ENCODE measurements at regions not wholly inside any gene's neighbourhood (a gene's known extent, or its start where the extent isn't known, plus 50 kb on each side); places are given as distances from the start of the nearest gene placed in this dataset.

DNA sequence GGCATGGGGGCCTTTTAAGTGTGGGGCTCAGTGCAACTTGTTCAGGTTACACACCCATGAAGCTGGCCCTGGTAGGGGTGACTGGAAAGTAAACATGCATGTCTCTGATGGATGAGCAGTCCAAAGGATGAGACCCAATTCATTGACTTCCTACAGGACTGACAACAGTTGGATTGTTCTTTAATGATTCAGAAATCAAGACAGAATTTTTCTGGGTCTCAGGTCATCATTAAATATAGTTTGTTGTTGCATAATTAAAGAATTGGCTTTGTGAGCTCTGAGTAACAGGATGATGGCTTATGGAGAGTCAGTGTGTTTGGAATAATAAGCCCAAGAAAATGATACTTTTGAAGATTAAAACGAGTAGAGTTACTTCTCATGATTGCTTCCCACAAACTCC is 604.2 kb upstream of the CLINT1 start:
- H3K27ac ChIP-seq: peak overlapping the region; percentile 73
- 57% methylated on average over 1 of the region's 1 CpG for WGBS

DNA sequence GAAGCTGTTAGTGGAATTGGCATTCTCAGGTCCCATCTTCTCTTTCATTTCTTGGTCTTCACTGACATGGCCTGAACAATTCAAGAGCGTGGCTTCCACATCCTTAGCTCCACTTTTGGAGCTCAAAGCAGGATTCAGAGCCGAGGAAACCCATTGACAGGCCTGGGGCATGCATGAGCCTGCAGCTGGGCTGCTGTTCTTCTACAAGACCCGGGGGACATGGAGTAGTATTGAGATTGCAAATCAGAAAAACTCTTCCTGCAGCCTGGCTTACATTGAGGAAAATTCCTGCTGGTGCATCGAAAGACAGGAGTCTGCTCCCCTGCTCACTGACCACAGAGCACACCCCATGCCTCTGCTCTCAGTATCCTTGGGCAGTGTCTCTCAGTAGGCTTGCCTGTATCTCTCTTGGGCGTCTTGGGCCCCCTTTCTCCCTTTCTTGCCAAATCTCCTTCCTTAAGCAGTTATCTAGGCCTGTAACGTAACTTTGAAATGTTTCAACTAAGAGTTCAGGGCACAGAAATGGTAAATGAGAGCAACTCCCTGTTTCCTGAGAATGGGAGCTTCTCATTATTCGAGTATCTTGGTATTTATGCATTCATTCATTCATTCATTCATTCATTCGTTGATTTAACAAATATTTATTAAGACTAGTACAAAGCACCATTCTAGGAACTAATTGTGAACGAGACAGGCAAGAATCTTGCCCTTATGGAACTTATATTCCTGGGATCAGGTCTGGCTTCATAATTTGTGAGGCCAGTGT is 603.6 kb upstream of the CLINT1 start:
- no peaks in the 10 kb centered on the region for H3K27me3 ChIP-seq
- peaks cover 22% of the 10 kb centered on the region for H3K4me1 ChIP-seq
- 72% methylated on average over 9 of the region's 9 CpGs for WGBS
- no peak for DNase-seq (ENCODE audit: low spot score in 2 of 2)
- H3K36me3 ChIP-seq: no peaks in the 10 kb centered on the region
- peak overlapping the region; percentile 73 for H3K27ac ChIP-seq
- TF ChIP-seq POLR2A (IDR thresholded peaks at IDR 0.05) (no peak), POLR2AphosphoS5 (IDR thresholded peaks at IDR 0.05) (no peak), EP300 (IDR thresholded peaks at IDR 0.05) (no peak)
- TF ChIP-seq, protein P1, sequence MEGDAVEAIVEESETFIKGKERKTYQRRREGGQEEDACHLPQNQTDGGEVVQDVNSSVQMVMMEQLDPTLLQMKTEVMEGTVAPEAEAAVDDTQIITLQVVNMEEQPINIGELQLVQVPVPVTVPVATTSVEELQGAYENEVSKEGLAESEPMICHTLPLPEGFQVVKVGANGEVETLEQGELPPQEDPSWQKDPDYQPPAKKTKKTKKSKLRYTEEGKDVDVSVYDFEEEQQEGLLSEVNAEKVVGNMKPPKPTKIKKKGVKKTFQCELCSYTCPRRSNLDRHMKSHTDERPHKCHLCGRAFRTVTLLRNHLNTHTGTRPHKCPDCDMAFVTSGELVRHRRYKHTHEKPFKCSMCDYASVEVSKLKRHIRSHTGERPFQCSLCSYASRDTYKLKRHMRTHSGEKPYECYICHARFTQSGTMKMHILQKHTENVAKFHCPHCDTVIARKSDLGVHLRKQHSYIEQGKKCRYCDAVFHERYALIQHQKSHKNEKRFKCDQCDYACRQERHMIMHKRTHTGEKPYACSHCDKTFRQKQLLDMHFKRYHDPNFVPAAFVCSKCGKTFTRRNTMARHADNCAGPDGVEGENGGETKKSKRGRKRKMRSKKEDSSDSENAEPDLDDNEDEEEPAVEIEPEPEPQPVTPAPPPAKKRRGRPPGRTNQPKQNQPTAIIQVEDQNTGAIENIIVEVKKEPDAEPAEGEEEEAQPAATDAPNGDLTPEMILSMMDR (IDR thresholded peaks at IDR 0.05): no peak
- no peaks in the 10 kb centered on the region for H3K9me3 ChIP-seq
- H3K4me3 ChIP-seq: no peak overlapping the region

More for the DNA sequence above, 604.2 kb upstream of the CLINT1 start:
- Histone ChIP-seq H3K4me3 (no peak overlapping the region), H3K36me3 (no peaks in the 10 kb centered on the region), H3K27me3 (no peaks in the 10 kb centered on the region), H3K4me1 (peaks cover 22% of the 10 kb centered on the region), H3K9me3 (no peaks in the 10 kb centered on the region)
- DNase-seq (ENCODE audit: low spot score in 2 of 2): no peak
- TF ChIP-seq POLR2AphosphoS5 (IDR thresholded peaks at IDR 0.05) (no peak), POLR2A (IDR thresholded peaks at IDR 0.05) (no peak), EP300 (IDR thresholded peaks at IDR 0.05) (no peak)
- TF ChIP-seq, protein P1 (IDR thresholded peaks at IDR 0.05): no peak

DNA sequence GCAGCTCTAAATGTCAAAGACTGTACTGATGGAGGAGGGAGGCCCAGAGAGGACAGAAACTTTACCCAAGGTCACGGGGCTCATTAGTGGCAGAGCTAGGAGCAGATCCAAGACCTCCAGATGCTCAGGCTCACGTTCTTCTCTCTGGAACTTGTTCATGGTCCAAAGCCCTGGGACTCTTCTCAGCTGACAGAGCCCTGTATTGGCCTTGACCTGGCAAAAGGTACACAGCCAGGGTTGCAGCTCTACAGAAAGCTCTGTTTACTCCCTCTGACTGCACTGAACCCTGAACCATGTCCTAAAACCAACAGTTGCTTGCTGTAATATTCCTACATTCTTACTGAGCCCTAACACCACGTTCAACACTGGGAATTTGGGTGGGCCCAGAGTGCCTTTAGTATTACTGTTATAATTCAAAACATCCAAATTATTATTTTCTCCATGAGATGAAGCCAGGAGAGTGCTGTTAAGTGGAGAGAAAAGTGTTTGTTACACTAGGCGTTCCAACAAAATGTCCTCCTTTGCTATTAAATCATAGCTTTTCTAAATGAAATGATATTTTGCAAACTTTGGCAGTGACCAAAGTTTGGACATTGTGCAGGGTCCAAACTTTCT is 602.4 kb upstream of the CLINT1 start:
- H3K27ac ChIP-seq: peak overlapping the region; percentile 73
- 57% methylated on average over 3 of the region's 4 CpGs for WGBS

DNA sequence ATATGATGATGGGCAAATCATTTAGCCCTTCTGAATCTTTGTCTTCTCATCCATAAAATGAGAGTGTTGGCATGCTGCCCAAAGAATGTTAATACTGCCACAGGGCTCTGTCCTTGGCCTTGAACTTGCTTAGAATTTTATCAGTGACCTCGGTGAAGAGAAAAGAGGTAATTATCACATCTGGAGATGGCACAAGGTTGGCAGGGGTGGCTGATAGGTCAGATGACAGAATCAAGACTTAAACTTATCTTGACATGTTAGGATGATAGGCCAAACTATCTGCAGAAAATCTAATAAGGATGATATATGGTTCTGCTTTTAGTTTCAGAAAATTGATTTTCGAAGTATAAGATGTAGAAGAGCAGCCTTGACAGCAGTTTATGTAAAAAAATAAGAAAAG is 599.1 kb upstream of the CLINT1 start:
- Histone ChIP-seq H3K27ac (no peak overlapping the region), H3K36me3 (no peaks in the 10 kb centered on the region), H3K27me3 (no peaks in the 10 kb centered on the region), H3K9me3 (no peaks in the 10 kb centered on the region), H3K4me1 (peaks cover 13% of the 10 kb centered on the region), H3K4me3 (no peak overlapping the region)
- 66% methylated on average over 2 of the region's 2 CpGs for WGBS
- TF ChIP-seq, protein P1 (IDR thresholded peaks at IDR 0.05): no peak
- TF ChIP-seq POLR2A (IDR thresholded peaks at IDR 0.05) (no peak), POLR2AphosphoS5 (IDR thresholded peaks at IDR 0.05) (no peak), EP300 (IDR thresholded peaks at IDR 0.05) (no peak)
- DNase-seq (ENCODE audit: low spot score in 2 of 2): no peak

More for the DNA sequence above, 602.4 kb upstream of the CLINT1 start:
- Histone ChIP-seq H3K9me3 (no peaks in the 10 kb centered on the region), H3K36me3 (no peaks in the 10 kb centered on the region), H3K4me3 (no peak overlapping the region), H3K4me1 (peaks cover 22% of the 10 kb centered on the region), H3K27me3 (no peaks in the 10 kb centered on the region)
- TF ChIP-seq, protein P1 (IDR thresholded peaks at IDR 0.05): no peak
- TF ChIP-seq POLR2AphosphoS5 (IDR thresholded peaks at IDR 0.05) (no peak), EP300 (IDR thresholded peaks at IDR 0.05) (no peak), POLR2A (IDR thresholded peaks at IDR 0.05) (no peak)
- DNase-seq (ENCODE audit: low spot score in 2 of 2): peak in 1 of 2 donors; percentile 80

DNA sequence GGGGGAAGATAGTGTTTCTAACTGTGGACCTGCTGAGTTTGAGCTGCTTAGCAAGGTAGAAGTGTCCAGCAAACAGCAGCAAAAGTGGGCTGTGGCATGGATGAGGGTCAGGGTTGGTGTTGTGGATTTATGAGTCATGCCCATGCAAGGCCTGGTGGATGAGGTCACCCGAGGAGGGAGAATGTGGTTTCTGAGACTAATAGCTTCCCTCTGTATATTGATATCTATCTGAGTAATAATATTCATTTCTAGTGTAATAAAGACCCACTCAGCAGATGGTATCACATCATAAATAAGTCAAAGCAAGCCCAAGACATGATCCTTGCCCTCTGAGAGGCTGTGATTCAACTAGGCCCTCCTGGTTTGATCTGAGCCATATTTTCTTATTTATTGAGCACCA is 597.8 kb upstream of the CLINT1 start:
- Histone ChIP-seq H3K4me3 (no peak overlapping the region), H3K9me3 (no peaks in the 10 kb centered on the region), H3K27me3 (no peaks in the 10 kb centered on the region), H3K27ac (no peak overlapping the region), H3K4me1 (no peaks in the 10 kb centered on the region), H3K36me3 (no peaks in the 10 kb centered on the region)
- WGBS: 35% methylated on average over 1 of the region's 1 CpG
- no peak for TF ChIP-seq POLR2AphosphoS5 (IDR thresholded peaks at IDR 0.05)
- TF ChIP-seq, protein P1 (IDR thresholded peaks at IDR 0.05): no peak
- TF ChIP-seq POLR2A (IDR thresholded peaks at IDR 0.05): no peak
- no peak for TF ChIP-seq EP300 (IDR thresholded peaks at IDR 0.05)
- peak in 1 of 2 donors; percentile 68 for DNase-seq (ENCODE audit: low spot score in 2 of 2)
